Stimulated activated CD4-positive, alpha-beta T cell treated with anti-CD3 and anti-CD28 coated beads, Interleukin-12 subunit alpha, Interleukin-12 subunit beta, amount 100 ng/mL, for 24 hours (primary cell): ENCODE measurements at regions not wholly inside any gene's neighbourhood (a gene's known extent, or its start where the extent isn't known, plus 50 kb on each side); places are given as distances from the start of the nearest gene placed in this dataset.

Experiments
- DNase-seq, 2 experiments: peaks; one replicate each; pipeline ENCODE4 v3.0.0-alpha.2; 2020; ENCODE audit warnings: low read depth in 2 of 2

DNA sequence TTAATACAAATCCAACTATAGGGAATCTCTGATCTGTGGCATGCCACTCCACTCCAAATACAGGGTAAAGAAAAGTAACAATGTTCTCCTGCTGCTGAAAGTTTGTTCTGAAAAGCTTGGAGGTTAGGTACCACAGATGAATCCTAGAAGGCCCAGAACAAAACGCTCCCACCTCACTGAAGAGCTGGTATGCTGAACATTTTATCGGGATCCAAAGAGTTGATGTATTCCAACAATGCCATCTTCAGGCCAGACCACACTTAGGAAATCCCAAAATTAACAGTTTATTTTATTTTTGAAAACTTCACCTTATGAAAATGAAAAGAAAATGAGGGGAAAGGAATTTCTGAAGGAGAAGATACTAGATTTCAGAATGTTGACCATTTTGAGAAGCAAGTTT is 145.1 kb upstream of the CDH19 start:
- no peak for DNase-seq

DNA sequence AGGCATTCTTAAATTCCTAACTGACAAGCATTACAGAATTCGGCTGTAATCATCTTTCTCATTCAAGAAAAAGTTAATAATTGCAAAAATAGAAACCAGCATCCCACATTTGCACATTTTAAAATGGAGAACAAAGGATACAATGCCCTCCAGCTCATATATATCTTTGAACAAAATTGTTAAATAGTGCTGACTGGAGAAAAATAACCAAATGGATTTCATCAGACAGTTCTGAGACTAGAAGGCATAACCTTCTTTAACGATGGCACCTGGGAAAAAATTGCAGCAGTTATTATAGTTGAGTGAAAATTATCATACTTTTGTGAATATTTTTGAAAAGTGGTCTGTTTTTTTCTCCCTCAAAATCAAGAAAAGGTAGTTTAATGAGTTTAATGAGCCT is 138.9 kb upstream of the CDH19 start:
- DNase-seq = no peak

DNA sequence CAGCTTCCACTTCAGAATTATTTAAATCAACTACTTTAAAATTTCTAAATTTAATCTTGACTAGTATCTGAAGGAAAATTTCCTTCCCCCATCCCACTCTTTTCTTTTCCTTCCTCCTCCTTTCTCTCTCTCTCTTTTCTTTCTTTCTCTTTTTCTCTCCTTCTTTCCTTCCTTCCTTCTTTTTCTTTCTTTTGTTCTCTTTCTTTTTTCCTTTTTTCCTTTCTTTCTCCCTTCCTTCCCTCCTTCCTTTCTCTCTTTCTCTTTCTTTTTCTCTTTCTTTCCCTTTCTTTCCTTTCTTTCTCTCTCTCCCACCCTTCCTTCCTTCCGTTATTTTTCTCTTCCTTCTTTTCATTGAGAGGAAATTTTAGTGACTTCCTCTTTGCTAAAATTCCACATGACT is 132.0 kb upstream of the CDH19 start:
- no peak for DNase-seq

DNA sequence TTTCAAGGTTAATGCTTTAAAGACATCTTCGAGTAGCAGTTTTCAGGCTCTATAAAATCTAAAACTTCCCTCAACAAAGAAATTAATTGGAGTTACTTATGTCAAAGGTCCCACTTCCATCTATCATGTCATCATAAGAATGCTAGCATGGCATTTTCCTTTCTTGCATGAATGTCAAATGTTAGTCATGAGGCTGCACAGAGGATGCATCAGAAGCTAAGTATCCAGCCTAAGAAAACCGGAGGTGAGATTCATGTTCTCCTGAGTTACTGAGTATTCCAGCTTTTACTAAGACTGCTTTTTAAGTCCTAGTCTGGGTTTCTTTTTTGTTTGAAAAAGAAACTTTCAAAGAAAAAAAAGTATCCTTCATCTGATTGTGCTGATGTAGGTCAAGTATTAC is 130.6 kb upstream of the CDH19 start:
- DNase-seq = no peak

DNA sequence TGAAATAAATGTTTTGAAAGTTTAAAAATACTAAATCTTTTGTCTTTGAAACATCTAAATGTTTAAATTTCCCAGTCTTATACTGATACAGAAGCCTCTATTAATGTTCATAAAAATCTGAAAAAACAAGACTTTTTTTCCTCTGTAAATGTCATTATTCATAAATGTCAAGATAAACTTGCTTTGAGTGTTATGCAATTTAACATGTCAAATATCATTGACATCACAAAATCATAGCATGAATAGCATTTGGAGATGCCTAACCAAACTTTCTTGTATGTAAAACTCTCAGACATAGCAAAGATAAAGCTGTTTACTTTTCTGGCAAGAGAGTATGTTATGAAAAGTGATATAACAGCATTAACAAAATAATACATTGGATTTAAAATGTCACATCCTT is 128.0 kb upstream of the CDH19 start:
- no peak for DNase-seq

DNA sequence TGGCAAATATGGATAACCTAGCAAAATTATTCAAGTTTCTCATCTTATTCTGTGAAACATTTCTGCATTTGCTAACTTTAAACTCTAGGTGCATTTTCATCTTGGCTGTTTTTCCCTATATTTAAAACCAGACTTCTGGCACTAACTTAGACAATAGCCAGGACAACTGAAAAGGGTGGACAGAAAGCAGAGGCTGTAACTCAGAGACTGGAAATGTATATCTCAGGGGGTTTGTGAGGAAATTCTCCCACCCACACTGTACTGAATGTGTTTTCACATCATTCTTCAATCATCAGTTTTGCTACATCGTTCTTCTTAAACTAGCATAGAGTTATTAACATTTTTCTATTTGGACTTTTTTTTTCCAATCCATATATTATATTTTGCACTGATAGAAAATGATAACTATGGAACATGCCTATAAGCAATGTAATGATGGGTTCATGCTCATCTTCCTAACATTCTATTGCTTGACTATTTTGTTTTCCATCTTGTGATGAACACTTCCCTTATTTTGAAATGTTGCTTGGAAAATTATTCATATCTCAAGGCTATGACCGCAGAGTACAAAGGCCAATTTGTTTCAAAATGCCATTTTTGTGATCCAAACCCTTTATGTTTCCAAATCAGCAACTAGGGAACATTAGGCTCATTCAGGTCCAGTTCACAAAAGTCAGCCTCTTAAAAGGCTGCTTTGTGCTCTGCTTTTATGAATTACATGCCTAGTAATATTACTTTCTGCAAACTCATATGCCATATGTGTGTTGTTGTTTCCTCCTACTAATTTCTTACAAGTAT is 125.8 kb upstream of the CDH19 start:
- no peak for DNase-seq

DNA sequence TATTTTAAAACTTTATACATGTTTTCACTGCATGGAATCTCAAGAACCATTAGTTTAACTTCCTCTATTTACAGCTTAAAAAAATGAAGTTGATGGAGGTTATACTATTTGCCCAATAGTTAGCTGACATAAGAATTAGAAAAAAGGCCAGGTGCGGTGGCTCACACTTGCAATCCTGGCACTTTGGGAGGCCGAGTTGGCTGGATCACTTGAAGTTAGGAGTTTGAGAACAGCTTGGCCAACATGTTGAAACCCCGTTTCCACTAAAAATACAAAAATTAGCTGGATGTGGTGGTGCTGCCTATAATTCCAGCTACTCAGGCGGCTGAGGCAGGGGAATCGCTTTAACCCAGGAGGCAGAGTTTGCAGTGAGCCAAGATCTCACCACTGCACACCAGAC is 125.1 kb upstream of the CDH19 start:
- no peak for DNase-seq

DNA sequence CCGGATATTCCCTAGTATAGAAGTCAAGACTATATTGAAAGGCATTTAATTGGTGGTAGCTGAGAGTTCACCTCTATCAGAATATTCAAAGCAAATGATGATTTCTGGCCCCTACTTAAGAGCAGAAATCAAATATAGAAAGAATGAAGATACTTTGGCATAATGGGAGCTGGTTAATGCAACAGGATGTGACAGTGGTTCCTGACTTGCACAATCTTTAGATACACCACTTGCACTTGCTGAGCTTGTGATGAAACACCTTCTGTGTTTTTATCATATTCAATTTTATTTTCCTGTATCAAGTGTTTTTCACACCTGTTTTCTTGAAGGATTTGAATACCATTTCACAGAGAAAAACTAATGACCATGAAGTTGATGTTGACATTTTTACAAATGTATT is 124.1 kb upstream of the CDH19 start:
- DNase-seq = no peak

DNA sequence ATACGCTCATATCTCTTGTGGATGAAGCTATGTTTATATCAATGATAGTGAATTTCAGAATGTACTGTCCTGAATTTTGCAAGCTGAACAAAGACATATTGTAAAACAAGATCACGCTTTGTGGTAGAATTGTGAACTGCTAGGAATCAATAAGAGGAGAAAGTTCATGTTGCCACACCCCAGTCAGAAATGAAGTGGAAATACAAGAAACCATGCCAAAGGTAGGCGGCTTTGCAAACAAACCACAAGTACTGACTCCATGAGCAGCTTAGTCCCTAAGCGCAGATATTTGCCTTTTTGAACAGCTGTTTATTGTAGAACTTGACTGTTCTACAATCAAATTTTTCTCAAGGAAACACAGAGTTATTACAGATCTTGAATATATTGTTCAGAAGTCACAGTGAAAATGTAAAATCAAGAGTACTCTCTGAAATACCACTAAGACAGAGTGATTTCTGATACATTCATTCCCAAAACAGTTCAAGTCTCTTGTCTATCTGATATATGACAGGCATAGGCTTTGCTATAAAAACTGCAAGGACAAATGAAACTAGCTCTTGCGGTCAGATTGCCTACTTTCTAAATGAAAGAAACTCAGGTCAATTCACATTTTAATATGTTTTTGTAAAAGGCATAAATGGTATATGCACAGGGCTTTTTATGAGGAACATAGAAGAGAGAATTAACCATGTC is 120.9 kb upstream of the CDH19 start:
- no peak for DNase-seq

DNA sequence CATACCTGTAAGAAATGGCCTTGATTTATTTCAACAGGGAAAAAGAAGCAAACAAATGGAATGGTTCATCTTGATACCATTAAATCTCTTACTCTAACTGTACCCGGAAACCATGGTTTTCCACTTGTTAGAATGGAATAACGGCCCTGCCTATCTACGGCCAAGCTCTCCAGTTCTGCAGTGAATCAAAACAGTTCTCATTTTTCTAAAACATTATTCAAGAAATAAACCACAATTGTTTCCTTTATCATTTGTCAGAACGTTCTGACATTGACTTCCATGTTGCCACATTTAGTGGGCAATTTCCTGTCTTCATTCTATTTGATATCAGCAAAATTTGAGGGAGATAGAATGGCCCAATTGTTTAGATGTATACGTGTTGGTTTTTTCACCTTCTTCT is 118.8 kb upstream of the CDH19 start:
- DNase-seq = no peak

DNA sequence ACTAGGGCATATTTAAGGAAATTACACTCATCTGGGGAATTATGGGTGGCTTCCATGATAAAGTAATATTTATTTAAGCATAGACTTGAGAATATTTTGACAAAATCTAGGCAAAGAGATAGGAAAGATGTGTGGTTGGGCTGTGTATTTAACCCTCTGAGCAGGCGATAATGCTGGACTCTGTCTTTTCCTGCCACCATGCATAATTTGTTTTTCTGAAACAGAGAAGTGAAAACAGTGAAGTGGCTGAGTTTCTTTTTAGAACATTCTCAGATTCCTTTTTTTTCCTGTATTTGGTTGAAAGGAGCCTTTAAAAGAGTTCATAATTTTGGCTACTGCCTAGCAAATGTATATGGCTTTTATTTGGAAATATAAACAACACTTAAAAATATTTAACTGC is 104.8 kb upstream of the CDH19 start:
- DNase-seq = no peak

DNA sequence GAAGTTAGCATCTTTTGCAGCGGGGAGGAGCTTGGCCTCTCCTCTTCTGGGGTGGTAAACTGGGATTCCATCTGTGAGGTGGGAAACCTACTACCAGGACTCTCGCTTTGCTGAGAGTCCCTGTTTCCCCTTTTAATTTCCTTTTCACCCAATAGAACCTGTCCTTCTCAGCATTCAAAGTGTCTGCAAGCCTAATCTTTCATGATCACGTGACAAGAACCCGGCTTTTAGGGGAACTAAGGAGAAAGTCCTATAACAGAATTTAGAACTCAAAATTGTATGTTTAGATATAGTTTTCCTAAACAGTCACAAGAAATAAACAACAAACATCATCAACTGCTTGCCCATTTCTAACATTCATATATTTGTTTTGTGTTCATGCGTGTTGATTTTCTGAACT is 103.6 kb upstream of the CDH19 start:
- no peak for DNase-seq

DNA sequence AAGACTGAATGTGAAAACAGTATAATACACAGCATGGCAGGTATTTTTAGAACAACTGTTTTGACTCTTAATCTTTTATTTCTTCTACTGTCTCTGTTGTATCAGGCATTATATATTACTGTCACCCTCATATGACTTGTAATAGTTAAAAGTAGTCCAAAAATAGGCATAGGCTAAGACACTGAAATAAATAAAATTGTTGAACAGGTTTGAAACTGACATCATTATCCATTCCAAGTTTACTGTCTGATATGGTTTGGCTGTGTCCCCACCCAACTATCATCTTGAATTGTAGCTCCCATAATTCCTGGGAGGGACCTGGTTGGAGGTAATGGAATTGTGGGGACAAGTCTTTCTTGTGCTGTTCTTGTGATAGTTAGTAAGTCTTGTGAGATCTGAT is 91.4 kb upstream of the CDH19 start:
- DNase-seq = no peak

DNA sequence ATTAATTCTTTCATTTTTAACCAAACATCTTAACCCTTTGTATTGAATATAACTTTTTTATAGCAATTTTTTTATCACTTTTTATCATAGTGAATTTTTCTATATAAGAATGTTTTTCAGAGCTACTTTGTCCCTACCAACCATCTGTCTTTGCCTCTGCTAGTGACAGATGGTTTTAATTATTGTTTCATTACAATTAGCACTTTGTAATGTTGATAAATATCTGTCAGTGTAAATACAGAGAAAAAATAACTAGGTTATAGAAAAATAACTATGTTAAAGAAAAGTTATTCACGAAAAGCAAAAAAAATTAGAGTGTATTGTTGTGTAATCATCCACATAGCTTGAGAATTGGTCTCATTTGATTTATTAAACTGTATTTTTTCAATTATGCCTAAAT is 91.0 kb upstream of the CDH19 start:
- DNase-seq = no peak

DNA sequence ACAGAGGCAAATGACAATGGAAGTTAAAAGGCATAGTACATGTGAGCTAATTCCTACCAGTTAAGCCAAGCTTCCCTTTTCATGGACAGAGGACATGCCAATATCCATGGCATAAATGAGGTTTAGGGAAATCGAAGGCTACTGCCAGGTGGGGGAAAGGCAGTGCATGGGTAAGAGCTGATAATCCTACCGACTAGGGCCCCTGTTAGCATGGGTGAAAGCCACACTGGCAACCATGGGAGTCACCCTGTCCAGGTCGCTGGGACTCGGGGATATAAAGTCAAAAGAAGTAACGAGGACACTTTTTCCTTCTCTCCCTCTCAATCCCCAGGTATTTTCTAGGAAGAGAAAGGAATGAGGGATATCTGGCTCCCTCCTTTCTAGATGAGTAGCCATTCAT is 83.7 kb upstream of the CDH19 start:
- no peak for DNase-seq

DNA sequence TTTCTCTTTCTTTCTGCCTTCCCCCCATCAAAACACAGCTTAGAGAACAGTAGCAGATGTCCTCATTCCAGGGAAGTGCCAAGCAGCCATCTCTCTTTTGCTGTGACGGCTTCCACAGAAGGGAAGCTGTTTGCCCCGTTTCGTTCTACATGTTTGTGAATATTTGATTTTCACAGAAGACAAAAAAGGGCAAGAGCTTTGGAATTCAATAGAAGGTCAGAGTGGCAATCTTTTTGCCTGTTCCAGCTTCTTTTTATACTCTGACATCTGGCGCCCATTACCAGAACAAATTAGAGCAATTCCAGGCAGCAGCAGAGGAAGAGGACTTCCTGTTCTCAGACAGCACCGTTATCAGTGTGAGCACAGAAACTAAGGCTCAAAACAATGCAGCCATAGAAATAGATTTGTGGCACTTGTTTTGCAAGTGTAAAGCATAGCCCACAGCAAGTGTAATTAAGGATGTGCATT is 79.0 kb upstream of the CDH19 start:
- no peak for DNase-seq

DNA sequence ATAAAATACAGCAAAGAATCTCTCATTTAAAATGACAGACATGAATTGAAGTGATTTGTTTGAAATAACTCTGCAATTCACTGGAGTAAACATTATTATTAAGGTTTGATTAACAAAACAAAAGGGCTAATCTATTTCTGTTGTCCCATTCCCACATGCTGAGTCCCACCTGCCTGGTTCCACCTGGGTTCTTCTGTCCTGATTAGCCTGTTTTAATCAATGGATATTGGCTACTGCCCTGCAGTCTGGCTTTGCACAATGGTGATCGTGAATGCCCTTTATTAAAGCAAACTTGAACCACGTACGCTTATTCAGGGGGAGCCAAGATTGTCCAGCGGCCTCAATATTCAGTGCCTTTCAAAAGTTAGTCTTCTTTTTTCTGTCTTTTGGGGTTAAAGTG is 72.8 kb upstream of the CDH19 start:
- DNase-seq = no peak

DNA sequence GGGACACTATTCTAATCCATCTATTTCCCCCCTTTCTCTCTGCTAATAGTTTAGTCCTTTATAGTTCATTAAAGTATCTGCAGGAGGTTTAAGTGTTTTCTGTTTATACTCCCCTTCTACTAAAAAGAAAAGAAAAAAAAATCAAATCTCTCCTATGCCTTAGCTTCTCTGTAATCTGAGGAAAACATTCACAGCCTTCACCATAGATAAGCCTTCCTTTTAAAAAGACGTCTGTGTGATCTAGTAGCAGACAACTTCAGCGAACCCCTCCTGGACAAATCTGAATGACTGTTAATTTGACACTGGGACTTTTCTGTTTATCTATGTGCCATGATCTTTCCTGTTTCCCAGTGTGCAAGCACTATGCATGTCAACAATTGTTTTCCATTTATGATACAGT is 70.4 kb upstream of the CDH19 start:
- DNase-seq = no peak

DNA sequence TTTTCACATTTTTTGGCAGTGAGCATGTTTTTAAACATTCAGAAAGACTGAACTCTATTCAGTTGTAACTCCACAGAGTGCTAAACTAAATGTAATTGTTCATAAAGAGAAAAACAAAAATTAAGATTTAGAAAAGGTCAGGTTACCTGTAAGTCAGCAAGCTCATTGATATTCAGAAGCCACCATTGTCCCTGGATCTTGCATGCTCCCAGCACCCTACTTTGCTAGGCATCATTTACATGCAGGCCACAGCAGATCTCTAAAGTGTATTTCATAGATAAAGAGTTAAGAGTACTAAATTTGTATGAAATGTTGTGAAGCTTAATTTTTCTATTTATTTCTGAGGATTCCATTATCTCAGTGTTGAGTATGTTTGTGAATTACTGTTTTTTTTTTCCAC is 64.8 kb upstream of the CDH19 start:
- no peak for DNase-seq

DNA sequence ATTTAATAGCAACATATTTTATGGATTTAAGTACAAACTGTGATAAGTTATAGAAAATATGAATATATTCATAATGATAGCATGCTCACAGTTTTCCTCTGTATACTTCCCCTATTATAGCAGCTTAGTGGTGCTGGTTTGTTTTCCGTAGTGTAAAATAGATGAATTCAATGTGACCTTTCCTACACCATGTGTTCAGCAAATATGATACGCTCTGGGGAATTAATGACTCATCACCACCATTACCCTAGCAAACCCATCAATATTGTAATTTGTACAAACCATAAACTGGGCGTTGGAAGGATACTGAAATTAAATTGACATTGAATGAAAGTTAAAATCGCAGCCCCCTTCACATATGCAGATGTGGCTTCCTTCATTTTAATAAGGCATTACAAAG is 58.7 kb upstream of the CDH19 start:
- no peak for DNase-seq

DNA sequence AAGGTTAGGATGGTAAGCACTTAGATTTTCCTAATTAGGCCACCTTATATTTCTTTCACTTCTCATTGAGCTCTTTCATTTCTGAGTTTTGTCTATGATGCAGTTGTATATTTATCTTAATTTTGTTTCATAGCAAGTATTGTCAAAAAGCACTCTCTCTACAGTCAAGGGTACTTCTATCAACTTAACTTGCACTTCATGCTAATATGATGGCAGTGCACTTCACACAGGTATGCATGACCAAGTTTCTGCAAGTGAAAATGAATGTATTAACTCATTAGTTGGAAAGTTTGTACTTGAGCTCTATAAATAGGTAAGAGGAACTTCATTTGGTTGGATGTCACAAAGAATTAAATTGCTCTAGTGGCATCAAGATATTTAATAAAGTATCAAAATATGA is 51.5 kb upstream of the CDH19 start:
- no peak for DNase-seq
